Suppressor macrophage treated with lipopolysaccharide for 4 hours (primary cell): ENCODE measurements at regions not wholly inside any gene's neighbourhood (a gene's known extent, or its start where the extent isn't known, plus 50 kb on each side); places are given as distances from the start of the nearest gene placed in this dataset.
"Not testable (repeated sequence)": the region's sequence is repeated elsewhere in the genome, so short reads cannot be mapped to it uniquely, and the experiment has no call there.

Source experiments
- DNase-seq: peaks from one replicate; pipeline ENCODE4 v3.0.0-alpha.2; 2020

GRCh38 chr4:23976423-23976822, 86.6 kb upstream of the PPARGC1A start:
- DNase-seq = no peak

- no peak for DNase-seq
Observed at GRCh38 chr4:23973308-23973855, 83.5 kb upstream of the PPARGC1A start.

GRCh38 chr4:23972805-23973204, 83.0 kb upstream of the PPARGC1A start:
- no peak for DNase-seq

GRCh38 chr4:23972187-23972586, 82.3 kb upstream of the PPARGC1A start:
- no peak for DNase-seq

- no peak for DNase-seq
Observed at GRCh38 chr4:23970201-23970850, 80.5 kb upstream of the PPARGC1A start.

- DNase-seq = no peak
Observed at GRCh38 chr4:23969635-23970145, 79.8 kb upstream of the PPARGC1A start.

- no peak for DNase-seq
Observed at GRCh38 chr4:23967281-23967680, 77.4 kb upstream of the PPARGC1A start.

GRCh38 chr4:23966725-23967124, 76.9 kb upstream of the PPARGC1A start:
- DNase-seq = no peak

GRCh38 chr4:23962462-23962861, 72.6 kb upstream of the PPARGC1A start:
- no peak for DNase-seq

- DNase-seq = not testable (repeated sequence)
Observed at GRCh38 chr4:23961395-23961794, 71.5 kb upstream of the PPARGC1A start.

GRCh38 chr4:23959396-23960148, 69.7 kb upstream of the PPARGC1A start:
- DNase-seq = peak; percentile 34

- DNase-seq = no peak
Observed at GRCh38 chr4:23958749-23959148, 68.9 kb upstream of the PPARGC1A start.

- DNase-seq = no peak
Observed at GRCh38 chr4:23957465-23957864, 67.6 kb upstream of the PPARGC1A start.

GRCh38 chr4:23956601-23957364, 66.9 kb upstream of the PPARGC1A start:
- DNase-seq = peak; percentile 65

GRCh38 chr4:23952258-23952657, 62.4 kb upstream of the PPARGC1A start:
- DNase-seq = no peak

- DNase-seq = no peak
Observed at GRCh38 chr4:23947826-23948225, 58.0 kb upstream of the PPARGC1A start.

- DNase-seq = no peak
Observed at GRCh38 chr4:23946299-23946698, 56.5 kb upstream of the PPARGC1A start.

- peak; percentile 80 for DNase-seq
Observed at GRCh38 chr4:23945451-23946017, 55.7 kb upstream of the PPARGC1A start.

GRCh38 chr4:23944556-23944955, 54.7 kb upstream of the PPARGC1A start:
- peak; percentile 20 for DNase-seq

GRCh38 chr4:23943478-23943877, 53.6 kb upstream of the PPARGC1A start:
- DNase-seq = no peak

GRCh38 chr4:23942471-23942870, 52.6 kb upstream of the PPARGC1A start:
- no peak for DNase-seq
